Left renal cortex interstitium (tissue), 4 donors: ENCODE measurements at regions not wholly inside any gene's neighbourhood (a gene's known extent, or its start where the extent isn't known, plus 50 kb on each side); places are given as distances from the start of the nearest gene placed in this dataset.

ENCODE experiments used
- DNase-seq, 4 donors: peaks; one replicate each; pipeline ENCODE4 v3.0.0-alpha.2; 2013; ENCODE audit warnings: low read depth in 4 of 4, low spot score in 2 of 4, missing footprints in 1 of 4

DNA sequence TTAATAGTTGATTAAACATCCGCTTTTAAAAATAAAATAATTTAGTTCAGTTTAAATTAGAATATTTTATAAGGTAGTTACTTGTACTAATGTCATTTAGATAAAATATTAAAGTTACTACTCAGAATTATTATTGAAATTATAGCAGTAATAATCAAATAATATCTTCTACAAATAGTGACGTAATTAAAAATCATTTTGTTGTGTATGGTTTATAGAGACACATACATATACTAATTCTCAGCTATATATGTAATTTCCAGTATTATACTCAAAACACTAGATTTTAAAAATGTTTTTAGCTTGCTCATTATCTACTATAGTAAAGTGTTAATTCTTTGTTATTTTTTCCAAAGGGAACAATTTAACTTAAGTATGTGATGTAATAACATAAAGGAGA is 435.2 kb upstream of the MANEA start:
- DNase-seq = no peak

DNA sequence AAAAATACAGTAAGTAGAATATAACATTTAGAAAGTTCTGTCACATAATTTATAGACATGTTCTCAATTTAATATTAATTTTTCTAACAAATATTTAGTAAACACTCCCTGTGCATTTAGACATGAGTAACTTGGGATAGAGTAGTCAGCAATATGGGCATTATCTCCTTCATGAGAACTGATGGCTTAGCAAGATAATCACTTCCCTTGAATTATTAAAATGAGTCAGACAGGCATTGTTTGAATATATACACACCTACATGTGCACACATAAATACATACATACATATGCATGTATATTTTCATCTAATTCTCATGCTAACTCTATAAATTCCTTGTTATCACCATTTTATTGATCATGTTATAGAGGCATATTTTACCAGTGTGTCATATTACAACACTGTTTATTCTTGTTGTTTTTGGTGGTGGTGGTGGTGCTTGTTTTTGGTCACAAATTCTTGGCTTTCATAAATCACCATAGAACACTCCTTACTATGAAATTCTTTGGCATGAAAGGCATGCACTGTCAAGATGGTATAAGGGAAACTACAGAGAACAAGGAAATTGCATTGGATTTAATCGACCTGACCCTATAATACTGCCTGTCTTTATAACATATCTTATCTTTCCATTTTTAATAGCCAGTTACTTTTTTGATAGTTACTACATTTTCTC is 434.5 kb upstream of the MANEA start:
- no peak for DNase-seq

DNA sequence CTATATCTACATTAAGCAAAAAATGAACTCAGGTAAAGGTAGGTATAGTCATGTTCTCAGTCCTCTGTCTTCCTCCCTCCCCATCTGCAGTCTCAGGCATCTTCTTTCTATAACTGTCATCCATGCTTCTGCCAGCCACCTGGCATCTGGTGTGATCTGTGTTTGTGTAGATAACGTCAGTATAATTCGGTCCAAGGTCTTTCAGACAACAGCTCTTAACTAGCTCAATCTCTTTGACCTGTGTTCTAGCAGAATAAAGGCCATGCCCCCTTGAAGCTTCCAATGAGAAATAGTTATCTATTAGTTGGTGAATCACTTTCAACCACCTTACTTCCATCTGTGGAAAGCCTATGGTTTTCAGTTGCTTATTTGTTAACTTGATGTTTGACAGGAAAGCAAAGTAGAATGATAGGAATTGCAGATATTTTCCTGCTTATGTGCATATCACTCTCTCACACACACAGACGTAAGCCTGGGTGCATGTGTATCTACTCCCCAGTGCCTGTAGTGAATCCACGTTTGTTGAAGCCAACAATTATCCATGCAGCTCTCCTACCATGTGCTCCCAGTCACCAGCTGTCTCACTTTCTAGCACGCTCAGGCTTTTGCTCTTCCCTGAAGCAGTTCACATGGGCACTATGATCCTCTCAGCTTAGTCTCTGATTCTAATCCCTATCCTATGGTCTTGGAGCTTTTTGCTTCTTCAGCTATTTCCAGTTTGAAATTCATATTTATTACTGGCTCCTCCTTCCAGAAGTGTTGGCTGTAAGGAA is 433.7 kb upstream of the MANEA start:
- DNase-seq = no peak

DNA sequence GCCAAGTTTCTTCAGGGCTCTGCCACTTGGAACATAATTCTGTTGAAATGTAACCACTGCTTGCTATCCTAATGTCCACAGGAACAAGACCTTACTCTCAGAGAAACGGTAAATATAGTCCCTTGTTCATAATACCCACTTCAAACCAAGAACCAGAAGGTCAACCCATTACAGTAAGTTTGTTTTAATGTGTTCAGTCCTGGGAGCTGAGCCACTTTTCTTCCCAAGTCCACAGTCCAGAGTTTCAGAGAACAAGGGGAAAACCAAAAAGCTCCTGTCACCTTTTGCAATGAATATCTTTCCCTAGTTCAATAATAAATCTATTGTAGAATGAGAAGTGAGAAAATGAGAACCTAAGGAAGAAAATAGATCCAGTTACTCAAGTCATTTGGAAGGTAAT is 431.9 kb upstream of the MANEA start:
- no peak for DNase-seq

DNA sequence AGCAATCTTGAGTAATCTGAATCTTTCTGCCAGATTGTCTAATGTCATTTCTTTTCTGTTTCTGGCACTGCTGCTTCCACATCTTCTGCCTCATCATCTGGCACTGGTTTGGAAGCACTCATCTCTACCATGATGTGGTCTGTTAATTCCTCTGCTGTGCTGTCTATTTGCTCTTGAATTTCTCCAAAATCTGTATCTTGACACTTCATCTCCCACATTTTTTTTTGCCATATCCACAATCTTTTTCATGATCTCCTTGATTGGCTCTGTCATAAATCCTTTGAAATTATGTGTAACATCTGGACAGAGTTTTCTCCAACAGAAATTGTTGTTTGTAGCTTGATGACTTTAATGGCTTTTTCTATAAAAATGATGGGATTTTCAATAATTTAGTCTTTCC is 417.8 kb upstream of the MANEA start:
- no peak for DNase-seq

DNA sequence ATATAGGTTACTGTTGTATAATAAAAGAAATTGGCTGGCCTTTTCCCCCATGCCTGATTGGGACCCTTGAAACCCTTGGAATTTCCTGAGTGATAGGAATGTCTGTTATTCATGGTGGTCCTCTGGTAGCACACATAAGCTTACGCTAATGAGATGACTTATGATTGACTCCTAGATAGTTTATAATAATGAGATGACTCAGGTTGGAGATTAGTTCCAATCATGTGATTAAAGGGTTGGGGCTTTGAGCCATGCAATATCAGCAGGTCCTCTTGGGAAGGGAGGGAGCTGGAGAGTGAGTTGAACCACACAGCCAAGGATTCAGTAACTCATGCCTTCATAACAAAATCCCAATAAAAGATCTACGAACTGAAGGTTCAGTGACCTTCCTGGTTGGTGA is 407.6 kb upstream of the MANEA start:
- DNase-seq = no peak

DNA sequence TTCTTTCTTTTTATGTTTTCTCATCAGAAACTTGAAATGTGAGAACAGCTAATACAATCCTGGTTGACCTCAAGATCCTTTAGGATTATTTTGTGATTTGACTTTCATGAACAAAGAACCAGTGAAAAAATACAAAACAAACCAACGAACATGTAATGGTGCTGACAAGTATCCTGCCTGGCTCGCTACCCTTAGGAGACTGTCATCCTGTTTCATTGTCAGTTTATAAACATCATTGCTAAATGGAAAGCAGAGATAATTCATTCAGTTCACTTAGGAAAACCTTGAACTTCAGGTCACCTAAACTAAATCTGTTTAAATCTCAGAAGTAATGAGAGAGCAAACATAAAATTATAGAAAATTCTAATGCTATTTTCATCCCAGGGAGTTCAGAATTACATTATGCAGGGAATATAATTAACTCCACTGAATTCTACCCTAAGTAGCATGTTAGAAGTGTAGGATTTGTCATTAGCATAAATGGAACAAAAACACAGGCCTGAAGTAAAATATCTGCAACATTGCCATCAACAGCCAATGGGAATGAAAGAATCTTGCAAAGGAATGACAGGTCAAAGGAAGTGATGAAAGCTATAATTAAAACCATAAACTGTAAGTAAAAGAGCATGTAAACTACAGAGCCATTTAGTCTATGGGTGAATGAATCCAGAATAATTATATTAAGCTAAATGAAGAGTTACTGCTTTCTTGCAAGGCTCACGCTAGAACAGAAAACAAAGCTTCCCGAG is 401.2 kb upstream of the MANEA start:
- DNase-seq = no peak

DNA sequence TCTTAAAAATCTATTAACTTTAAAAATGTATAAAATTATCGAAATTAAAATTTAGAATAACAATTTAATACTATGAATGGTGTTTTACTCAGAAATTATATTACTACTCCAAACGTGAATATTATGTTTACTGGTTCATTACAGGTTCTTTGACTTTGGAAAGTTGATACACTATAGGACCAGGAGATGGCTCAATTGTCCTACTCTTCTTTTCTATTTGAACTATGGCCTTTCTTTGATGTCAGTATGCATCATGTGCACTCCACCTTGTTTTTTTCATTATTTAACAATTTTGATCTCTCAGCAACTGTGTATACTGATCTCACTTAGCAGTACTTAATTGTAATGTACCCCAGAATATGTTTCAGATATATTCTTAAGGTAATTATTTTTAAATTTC is 391.5 kb upstream of the MANEA start:
- no peak for DNase-seq

DNA sequence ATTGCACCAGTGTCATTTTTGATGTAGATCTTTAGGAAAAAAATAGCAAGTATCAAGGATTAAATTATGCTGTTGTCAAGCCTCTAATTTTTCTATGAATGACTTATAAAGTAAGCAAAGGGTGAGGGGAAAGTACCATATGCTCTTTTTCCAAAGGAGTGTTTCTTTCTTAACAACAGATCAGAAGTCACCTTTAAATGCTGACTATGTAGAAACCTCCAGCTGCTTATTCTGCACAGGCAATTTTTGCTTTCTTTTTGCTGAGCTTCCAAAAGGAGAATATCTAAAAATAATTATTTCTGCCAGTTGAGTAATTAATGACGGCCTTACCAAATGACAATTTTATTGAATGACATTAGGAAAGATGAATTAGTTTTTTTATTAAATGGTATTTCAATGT is 390.6 kb upstream of the MANEA start:
- no peak for DNase-seq

DNA sequence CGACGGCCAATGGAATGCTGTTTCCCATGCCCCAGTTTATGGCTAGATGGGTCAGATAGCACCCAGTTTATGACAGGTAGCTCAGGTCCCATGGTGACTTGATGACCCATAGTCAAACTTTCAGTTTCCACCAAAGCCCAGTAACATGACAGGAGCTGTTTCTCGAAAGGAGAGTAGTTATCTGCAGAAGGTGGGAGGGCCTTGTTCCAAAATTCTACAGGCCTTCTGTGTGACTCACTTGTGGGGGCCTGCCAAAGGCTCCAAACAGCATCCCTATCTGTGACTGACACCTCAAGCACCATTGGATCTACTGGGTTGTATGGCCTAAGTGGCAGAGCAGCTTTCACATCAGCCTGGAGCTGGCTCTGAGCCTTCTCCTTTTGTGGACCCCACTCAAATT is 379.7 kb upstream of the MANEA start:
- DNase-seq = no peak

DNA sequence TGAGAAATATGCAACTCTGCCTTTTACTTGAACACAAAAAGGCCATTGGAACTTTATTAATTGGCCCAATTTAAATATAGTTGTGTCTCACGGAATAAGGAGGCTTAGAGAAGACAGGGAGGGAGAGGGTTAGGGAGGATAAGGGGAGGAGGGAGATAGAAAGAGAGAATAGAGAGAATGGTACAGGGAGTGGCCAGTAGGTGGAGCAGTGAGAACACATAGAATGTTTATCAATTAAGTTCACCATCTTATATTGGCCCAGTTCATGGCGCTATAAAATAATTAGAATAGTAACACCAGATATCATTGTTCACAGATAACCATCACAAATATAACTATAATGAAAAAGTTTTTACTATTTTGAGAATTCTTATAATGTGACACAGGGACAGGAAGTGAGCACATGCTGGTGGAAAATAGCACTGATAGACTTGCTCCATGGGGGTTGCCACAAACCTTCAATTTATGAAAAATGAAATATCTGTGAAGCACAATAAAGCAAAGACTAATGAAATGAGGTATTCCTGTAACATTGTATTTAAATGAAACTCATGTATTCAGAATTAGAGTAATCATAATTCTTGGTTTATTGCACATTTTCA is 374.1 kb upstream of the MANEA start:
- DNase-seq = no peak

DNA sequence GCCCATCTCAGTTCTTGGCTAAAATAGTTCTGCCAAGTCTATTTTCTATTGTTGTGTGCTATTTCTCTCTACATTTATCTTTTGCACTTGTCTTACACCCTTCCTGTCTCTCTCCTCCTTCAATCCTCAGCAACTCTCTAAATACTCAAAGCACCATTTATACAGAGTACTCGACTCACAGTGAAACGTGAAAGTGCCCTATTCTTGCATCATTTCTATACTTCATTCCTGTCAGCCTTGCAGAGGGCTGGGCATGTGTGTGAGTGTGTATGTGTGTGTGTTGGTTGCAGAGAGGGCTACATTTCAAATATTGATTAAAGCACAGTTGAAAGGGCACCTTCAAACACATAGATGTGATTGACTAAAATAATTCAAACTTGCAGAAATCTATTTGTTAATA is 373.2 kb upstream of the MANEA start:
- no peak for DNase-seq

DNA sequence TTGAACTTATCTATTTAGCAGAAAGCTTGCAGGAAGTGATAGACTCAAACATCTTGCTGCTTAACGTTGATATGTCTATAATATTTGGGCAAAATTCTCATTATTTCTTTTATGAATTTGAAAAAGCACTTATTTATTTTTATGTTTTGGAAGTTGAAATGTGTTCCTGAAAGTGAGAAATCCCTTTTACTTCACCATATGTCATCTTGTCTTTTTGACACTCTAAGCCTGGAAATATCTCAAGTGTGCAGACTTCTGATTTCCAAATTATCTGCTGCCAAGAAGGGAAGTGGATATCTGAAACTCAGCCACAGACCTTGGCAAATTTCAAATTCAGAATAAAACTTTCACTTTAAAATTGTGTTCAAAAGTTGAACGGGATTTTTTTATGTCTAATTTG is 368.7 kb upstream of the MANEA start:
- no peak for DNase-seq

DNA sequence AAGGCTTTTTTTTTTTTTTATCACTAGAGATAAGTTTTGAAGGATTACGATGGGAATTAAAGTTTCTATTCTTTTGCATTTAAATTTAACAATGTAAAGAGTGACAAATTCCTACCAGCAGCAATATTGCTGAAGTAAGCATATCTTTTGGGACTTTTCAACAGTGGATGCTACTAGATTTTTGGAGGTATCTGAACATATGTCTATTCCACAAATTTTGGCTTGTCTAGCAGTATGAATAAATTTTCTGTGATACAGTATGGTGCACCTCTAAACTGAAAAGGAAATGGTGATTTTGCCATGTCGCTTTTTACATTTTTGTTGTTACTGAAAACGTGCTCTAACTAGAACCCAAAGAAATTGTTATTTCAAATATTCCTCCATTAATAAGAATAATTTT is 368.3 kb upstream of the MANEA start:
- no peak for DNase-seq

DNA sequence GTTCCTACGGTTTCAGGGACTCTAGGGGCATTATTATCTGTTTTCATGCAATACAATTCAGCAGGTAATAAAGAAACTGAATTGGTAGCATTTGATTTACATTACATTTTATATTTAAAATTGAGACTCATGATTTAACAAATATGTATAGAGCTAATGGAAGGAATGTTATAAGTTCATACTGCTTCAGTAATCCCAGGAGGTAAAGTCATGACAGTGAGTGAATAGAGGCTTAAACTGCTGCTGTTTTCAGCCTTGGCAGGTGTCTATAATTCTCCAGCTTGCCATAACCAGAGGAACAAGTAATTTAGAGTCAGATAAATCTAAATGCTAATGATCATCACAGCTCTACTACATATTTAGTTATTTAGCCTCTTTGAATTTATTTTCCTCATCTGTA is 360.8 kb upstream of the MANEA start:
- no peak for DNase-seq

DNA sequence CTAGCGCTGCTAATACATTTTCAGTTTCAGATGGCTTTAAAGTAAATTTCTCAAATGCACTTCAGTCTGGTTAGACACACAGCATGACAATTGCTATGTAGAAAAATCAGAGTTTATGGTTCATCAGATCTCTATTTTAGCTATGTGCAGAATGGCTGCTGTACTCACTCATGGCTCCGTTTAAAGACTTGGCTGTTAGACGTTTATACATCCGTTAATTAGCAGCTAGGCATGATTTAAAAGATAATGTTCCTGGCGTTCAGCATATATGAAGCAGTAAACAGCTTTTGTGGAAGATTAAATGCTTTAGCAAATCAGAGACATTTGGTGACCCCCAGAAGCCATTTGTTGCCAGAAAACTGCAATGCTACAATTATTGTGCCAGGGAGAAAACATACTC is 350.0 kb upstream of the MANEA start:
- no peak for DNase-seq

DNA sequence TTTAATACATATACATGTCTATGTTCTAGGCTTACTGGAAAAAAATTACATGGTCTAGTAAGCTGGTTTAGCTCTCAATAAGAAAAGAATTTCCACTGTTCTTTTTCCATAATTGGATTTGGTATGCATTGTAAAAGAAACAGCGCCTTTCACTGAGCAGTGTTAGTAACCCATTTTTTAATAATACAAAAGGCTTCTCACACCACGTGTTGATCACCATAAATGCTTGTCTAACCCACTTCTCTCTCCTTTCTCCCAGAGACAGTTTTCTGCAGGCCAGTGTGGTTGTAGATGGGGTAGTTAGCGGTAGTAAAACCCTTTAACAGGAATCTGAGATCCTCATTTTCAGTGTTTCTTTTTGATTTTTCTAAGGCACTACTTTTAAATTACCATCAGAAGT is 348.7 kb upstream of the MANEA start:
- no peak for DNase-seq

DNA sequence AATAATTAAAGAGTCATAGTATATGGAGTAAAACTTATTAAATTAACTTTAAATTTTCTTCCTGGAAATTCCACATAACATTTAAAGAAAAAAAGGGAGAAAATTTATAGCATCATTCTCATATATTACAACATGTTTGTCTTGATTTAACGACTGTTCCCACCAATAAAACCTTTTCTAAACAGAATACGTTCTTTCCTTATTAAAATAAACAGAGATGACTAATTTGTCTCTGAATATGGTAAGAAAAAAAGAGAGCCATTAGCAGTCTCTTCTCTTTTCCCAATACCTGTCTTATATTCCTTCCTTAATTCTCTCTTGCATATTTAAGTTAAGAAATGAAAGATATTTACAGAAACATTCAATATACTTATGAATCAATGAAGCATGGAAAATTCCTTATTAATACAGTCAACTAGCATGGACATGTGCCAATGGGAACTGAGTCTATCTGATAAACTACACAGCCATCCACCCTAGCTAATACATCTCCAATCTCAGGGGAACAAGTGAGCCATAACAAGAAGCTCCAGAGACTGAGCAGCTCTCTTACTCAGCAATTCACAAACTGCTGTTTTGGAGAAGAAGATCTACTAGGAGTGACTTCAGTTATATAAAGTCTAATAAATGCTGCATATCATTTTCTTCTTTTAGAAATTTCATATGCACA is 347.1 kb upstream of the MANEA start:
- no peak for DNase-seq

DNA sequence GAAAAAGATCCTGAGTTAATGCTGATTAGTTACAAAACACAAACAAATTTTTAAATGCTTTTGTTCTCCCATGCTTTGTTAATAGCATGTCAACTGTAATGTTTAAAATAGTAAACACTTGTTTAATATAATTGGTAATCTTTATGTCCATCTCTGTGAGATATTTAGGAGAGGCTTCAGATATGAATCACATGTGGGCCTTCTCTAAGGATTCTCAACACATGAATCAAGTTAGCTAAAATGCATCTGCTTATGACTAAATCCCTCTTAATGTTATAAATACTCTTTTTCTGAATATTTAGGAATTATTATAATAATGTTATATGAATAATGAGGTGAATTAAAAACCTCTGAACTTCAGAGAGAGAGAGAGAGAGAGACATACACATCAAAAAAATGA is 345.9 kb upstream of the MANEA start:
- no peak for DNase-seq

DNA sequence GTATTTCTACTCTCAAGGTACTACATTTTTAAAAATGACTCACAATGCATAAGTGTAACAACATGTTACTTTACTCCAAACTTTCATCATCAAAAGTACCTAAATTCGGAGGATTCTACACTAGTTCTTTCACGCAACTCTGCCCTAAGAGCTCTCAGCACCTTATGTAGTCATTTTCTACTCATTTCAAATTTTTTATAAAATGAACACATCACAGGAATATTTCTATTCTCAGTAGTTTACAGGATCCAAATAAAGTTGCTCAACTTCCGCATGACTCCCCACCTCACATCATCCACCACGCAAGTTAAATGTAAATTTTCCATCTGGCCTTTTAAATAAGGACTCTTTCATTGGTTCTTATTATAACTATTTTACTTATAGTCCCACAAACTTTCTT is 344.9 kb upstream of the MANEA start:
- DNase-seq = no peak

DNA sequence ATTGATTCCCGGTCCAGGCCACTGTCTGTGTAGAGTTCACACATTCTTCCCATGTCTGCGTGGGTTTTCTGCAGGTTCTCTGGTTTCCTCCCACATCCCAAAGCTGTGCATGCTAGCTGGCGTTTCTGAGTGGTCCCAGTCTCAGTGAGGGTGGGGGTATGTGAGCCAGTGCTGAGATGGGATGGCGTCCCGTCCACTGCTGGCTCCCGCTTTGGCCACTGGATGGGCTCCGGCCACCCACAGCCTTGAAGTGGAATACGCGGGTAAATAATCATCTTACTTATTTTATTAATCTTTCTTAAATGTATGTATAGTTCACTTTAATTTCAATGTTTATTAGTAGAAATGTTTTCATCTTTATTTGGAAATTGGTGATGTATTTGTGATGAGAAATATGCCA is 343.5 kb upstream of the MANEA start:
- no peak for DNase-seq
